ENCODE measurements at regions not wholly inside any gene's neighbourhood (a gene's known extent, or its start where the extent isn't known, plus 50 kb on each side); places are given as distances from the start of the nearest gene placed in this dataset.

DNA sequence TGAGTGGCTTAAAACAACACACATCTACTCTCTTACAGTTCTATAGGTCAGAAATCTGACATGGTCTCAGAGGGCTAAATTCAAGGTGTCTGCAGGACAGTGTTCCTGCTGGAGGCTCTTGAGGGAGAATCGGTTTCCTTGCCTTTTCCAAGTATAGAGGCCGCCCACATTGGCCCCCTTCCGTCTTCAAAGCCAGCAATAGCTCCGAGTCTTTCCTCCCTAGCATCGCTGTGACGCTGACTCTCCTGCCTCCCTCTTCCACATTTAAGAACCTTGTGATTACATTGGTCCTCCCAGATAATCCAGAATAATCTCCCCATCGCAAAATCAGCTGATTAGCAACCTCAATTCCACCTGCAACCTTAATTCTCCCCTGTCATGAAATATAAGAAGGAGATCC is 81.3 kb upstream of the IER5L start:
- peaks cover 24% of the 10 kb centered on the region for H3K27me3 Mint-ChIP-seq (ENCODE audit: low read depth)
- intact Hi-C loops (cut with micrococcal nuclease), result no loop called here
- no peaks in the 10 kb centered on the region for H3K36me3 Mint-ChIP-seq (ENCODE audit: low read depth)
- H3K27ac Mint-ChIP-seq, result no peak overlapping the region
- peaks cover 29% of the 10 kb centered on the region for H3K4me1 Mint-ChIP-seq (ENCODE audit: low read depth)
- DNase-seq (ENCODE audit: low spot score), result no peak
- H3K4me3 Mint-ChIP-seq (ENCODE audit: low read depth), result peak overlapping the region; percentile 68
- no peaks in the 10 kb centered on the region for H3K9me3 Mint-ChIP-seq

GRCh38 chr9:129258823-129259301 is 80.8 kb upstream of the IER5L start:
- Mint-ChIP-seq H3K27ac (no peak overlapping the region), H3K4me3 (ENCODE audit: low read depth) (peak overlapping the region; percentile 68), H3K4me1 (ENCODE audit: low read depth) (peaks cover 29% of the 10 kb centered on the region), H3K36me3 (ENCODE audit: low read depth) (no peaks in the 10 kb centered on the region), H3K9me3 (no peaks in the 10 kb centered on the region), H3K27me3 (ENCODE audit: low read depth) (peaks cover 24% of the 10 kb centered on the region)
- intact Hi-C loops (cut with micrococcal nuclease), result no loop called here
- no peak for DNase-seq (ENCODE audit: low spot score)

DNA sequence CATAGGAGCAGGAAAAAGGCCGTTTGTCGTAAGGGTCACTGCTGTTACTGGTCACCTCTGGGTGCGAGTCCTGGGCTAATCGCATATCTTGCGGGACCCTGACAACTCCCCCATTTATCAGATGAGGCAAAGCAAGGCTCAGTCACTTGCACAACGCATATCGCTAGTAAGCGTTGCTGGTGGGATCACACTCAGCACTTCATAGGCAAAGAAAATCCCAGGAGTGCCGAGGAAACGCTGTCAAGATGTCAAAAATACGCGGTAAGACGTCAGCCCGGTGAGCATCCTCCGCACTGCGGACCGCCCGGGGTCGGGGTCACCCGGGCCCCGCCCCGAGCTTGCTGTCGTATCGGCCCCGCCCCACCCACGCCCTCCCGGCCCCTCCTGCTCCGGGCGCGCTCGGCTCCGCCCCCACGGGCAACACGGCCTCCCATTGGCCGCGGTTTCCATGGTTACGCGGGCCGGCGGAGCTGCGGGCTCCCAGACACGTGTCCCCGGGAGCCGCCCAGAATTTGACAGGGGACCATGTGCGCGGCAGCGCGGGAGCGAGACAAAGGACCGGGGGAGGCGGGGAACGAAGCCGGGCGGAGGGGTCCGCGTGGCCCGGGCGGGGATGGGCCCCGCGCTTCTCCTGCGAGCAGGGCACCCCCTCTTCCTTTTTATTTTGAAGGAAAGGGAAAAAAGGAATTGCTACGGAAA is 80.2 kb upstream of the IER5L start:
- Mint-ChIP-seq H3K27me3 (ENCODE audit: low read depth) (peaks cover 24% of the 10 kb centered on the region), H3K27ac (no peak overlapping the region), H3K9me3 (no peaks in the 10 kb centered on the region), H3K4me1 (ENCODE audit: low read depth) (peaks cover 29% of the 10 kb centered on the region), H3K36me3 (ENCODE audit: low read depth) (no peaks in the 10 kb centered on the region), H3K4me3 (ENCODE audit: low read depth) (no peak overlapping the region)
- peak; percentile 87 for DNase-seq (ENCODE audit: low spot score)
- intact Hi-C loops (cut with micrococcal nuclease), result no loop called here

DNA sequence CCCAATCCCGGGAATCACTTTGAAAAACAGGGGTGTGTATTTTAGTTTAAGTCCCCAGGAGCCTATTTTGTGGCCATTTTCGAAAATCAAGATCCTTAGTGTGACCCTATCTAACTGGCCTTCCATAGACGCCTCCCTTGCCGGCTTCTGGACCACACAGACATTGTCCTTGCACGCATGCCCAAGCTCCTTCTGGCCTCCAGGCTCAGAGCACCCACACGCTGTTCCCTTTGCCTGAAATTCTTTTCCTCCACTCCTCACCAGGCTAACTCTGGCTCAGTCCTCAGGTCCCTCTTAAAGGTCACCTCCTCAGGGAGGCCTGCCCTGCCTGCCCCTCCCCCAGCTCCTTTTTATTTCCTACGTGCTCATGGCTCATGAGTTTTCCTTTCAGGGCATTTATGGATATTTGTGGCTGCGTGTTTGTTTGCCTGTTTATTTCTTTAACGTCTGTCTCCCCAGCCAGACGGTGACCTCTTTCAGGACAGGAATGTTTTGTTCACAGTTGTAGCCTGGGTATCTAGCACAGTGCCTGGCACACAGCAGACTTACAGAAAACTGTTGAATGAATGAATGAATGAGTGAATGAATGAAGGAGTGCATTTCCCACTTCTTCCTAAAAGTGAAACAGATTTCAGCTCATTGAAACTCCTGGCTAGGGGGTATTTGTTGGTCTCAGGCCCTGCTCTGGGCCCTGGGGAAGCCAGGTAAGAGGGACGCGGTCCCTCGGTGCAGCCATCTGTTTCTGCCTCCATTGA is 79.1 kb upstream of the IER5L start:
- no peak for DNase-seq (ENCODE audit: low spot score)
- H3K27ac Mint-ChIP-seq, result no peak overlapping the region
- intact Hi-C loops (cut with micrococcal nuclease), result no loop called here
- H3K4me3 Mint-ChIP-seq (ENCODE audit: low read depth), result no peak overlapping the region
- no peaks in the 10 kb centered on the region for H3K36me3 Mint-ChIP-seq (ENCODE audit: low read depth)
- H3K9me3 Mint-ChIP-seq, result no peaks in the 10 kb centered on the region
- peaks cover 29% of the 10 kb centered on the region for H3K4me1 Mint-ChIP-seq (ENCODE audit: low read depth)
- H3K27me3 Mint-ChIP-seq (ENCODE audit: low read depth), result peaks cover 24% of the 10 kb centered on the region

DNA sequence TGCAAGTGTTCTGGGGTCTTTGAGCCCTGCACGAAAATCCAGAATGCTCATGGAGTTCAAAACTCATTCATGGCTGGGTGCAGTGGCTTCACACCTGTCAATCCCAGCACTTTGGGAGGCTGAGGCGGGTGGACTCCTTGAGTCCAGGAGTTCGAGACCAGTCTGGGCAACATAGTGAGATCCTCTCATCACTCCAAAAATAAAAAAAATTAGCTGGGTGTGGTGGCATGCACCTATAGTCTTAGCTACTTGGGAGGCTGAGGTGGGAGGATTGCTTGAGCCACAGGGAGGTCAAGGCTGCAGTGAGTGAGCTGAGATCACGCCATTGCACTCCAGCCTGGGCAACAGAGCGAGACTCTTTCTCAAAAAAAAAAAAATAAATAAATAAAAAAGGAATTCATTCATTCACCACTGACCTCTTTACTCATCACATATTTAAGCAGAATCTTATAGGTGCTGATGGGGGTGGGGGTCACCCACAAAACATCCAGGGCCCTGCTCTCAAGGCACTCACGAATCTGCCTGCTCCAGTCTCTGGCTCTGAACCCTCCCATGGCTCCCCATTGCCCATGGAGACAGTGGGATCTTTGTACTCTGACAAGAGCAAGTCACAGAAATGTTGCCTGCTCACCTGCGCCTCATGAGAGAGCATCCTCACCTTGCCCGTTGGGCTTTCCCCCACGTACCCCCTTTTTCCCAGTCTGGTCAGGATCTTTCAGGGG is 76.7 kb upstream of the IER5L start:
- intact Hi-C loops (cut with micrococcal nuclease), result no loop called here

DNA sequence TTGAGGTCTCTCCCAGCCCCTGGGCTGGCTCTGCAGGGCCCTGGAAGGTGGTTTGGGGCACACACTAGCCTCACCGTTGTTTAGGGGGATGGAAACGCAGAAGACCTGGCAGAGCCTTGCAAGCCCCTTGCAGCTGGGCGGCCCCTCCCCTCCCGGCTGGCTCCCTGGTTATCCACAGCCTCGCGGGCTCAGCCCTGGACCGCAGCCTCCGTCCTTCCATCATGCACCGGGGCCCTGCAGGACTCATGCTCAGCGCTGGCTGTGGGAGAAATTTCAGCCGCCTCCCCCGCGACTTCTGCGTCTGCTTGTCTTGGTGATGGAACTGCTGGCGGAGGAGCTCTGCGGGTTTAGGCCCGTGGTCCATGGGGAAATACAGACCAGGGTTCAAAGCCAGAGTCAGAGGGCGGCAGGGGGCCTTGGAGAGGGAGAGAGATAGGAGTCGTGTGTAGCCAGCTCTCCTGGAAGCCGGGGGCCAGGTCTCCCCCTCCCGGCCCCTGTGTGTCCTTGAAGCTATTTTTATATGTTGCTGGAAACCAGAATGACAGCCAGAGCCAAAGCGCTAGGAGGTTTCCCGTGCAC is 75.8 kb upstream of the IER5L start:
- intact Hi-C loops (cut with micrococcal nuclease), result no loop called here
- no peak for DNase-seq (ENCODE audit: low spot score)
- Mint-ChIP-seq H3K4me1 (ENCODE audit: low read depth) (peaks cover 6% of the 10 kb centered on the region), H3K9me3 (no peaks in the 10 kb centered on the region), H3K36me3 (ENCODE audit: low read depth) (no peaks in the 10 kb centered on the region), H3K27me3 (ENCODE audit: low read depth) (peaks cover 26% of the 10 kb centered on the region), H3K27ac (no peak overlapping the region), H3K4me3 (ENCODE audit: low read depth) (no peak overlapping the region)

More for the DNA sequence above, 76.7 kb upstream of the IER5L start:
- DNase-seq (ENCODE audit: low spot score), result no peak
- H3K4me1 Mint-ChIP-seq (ENCODE audit: low read depth), result peaks cover 14% of the 10 kb centered on the region
- H3K9me3 Mint-ChIP-seq, result no peaks in the 10 kb centered on the region
- peaks cover 28% of the 10 kb centered on the region for H3K27me3 Mint-ChIP-seq (ENCODE audit: low read depth)
- no peaks in the 10 kb centered on the region for H3K36me3 Mint-ChIP-seq (ENCODE audit: low read depth)
- H3K27ac Mint-ChIP-seq, result no peak overlapping the region
- H3K4me3 Mint-ChIP-seq (ENCODE audit: low read depth), result no peak overlapping the region

DNA sequence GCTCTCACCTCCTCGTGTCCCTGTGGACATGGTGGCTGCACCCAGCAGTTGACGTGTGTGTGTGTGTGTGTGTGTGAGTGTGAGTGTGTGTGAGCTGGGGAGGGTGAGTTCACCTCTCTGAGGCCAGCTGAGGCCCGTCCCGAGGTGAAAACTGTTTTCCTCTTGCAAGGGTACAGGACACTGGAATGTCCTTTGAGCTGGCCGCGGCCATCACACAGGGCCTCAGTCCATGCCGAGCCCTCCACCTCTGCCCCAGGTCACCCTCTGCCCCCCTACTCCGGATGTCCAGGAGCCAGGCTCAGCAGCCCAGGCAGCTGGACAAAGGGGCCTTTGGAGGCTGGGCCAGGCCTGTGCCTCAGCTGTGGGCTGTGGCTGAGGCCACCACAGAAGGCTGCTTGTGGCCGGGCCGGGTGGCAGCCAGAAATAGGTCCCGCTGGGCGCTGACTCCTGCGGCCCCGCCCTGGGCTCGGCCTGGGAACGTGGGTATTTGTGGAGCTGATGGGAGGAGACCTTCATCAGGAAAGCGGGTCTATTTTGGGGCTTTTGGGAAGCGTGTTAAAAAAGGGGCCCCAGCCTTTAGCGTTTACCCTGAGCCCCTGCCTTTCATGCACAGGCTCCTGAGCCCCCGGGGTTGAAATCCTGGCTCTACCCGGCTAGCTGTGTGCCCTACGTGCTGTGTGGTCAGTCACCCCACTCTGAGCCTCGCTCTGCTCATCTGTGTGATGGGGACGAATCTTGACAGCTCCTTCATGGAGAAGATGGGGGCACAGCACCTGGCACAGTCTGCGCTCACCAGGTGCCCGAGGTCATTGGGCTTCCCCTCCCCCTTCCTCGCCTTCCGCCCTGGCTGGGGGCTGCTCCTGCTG is 75.1 kb upstream of the IER5L start:
- Mint-ChIP-seq H3K27ac (no peak overlapping the region), H3K4me3 (ENCODE audit: low read depth) (no peak overlapping the region), H3K9me3 (no peaks in the 10 kb centered on the region), H3K4me1 (ENCODE audit: low read depth) (peaks cover 4% of the 10 kb centered on the region), H3K36me3 (ENCODE audit: low read depth) (no peaks in the 10 kb centered on the region), H3K27me3 (ENCODE audit: low read depth) (peaks cover 28% of the 10 kb centered on the region)
- intact Hi-C loops (cut with micrococcal nuclease), result no loop called here
- no peak for DNase-seq (ENCODE audit: low spot score)

GRCh38 chr9:129250786-129251185 is 72.7 kb upstream of the IER5L start:
- peaks cover 4% of the 10 kb centered on the region for H3K4me1 Mint-ChIP-seq (ENCODE audit: low read depth)
- no peak overlapping the region for H3K27ac Mint-ChIP-seq

GRCh38 chr9:129247285-129248153 is 69.5 kb upstream of the IER5L start:
- no peak overlapping the region for H3K4me3 Mint-ChIP-seq (ENCODE audit: low read depth)
- H3K36me3 Mint-ChIP-seq (ENCODE audit: low read depth), result no peaks in the 10 kb centered on the region
- no peak for DNase-seq (ENCODE audit: low spot score)
- no peak overlapping the region for H3K27ac Mint-ChIP-seq
- peaks cover 12% of the 10 kb centered on the region for H3K27me3 Mint-ChIP-seq (ENCODE audit: low read depth)
- intact Hi-C loops (cut with micrococcal nuclease), result no loop called here
- H3K4me1 Mint-ChIP-seq (ENCODE audit: low read depth), result peaks cover 4% of the 10 kb centered on the region
- no peaks in the 10 kb centered on the region for H3K9me3 Mint-ChIP-seq

More at GRCh38 chr9:129250786-129251185, 72.7 kb upstream of the IER5L start:
- no peak for DNase-seq (ENCODE audit: low spot score)
- Mint-ChIP-seq H3K27me3 (ENCODE audit: low read depth) (peaks cover 14% of the 10 kb centered on the region), H3K4me3 (ENCODE audit: low read depth) (no peak overlapping the region), H3K36me3 (ENCODE audit: low read depth) (no peaks in the 10 kb centered on the region), H3K9me3 (no peaks in the 10 kb centered on the region)
- intact Hi-C loops (cut with micrococcal nuclease), result no loop called here

- intact Hi-C loops (cut with micrococcal nuclease), result no loop called here
- Mint-ChIP-seq H3K4me1 (ENCODE audit: low read depth) (peaks cover 4% of the 10 kb centered on the region), H3K27me3 (ENCODE audit: low read depth) (peaks cover 7% of the 10 kb centered on the region), H3K9me3 (no peaks in the 10 kb centered on the region), H3K4me3 (ENCODE audit: low read depth) (no peak overlapping the region), H3K27ac (no peak overlapping the region), H3K36me3 (ENCODE audit: low read depth) (no peaks in the 10 kb centered on the region)
- DNase-seq (ENCODE audit: low spot score), result no peak
Measured at GRCh38 chr9:129245276-129245675, 67.2 kb upstream of the IER5L start.

- Mint-ChIP-seq H3K36me3 (ENCODE audit: low read depth) (no peaks in the 10 kb centered on the region), H3K27me3 (ENCODE audit: low read depth) (no peaks in the 10 kb centered on the region), H3K4me1 (ENCODE audit: low read depth) (peaks cover 10% of the 10 kb centered on the region), H3K9me3 (no peaks in the 10 kb centered on the region), H3K27ac (no peak overlapping the region), H3K4me3 (ENCODE audit: low read depth) (no peak overlapping the region)
- intact Hi-C loops (cut with micrococcal nuclease), result no loop called here
- no peak for DNase-seq (ENCODE audit: low spot score)
Measured at GRCh38 chr9:129242971-129243561, 65.0 kb upstream of the IER5L start.

All from activated T-helper 2 cell treated with anti-CD3 and anti-CD28 coated beads, Interferon-gamma antibody, Interleukin-2, Interleukin-4, amounts not matched to agents 10 μg/mL and 5 μg/mL and 100 μg/mL, durations not matched to agents 14 hours and 24 hours and 36 hours (primary cell).